G401.6 (cell line): ENCODE measurements at regions not wholly inside any gene's neighbourhood (a gene's known extent, or its start where the extent isn't known, plus 50 kb on each side); places are given as distances from the start of the nearest gene placed in this dataset.

ENCODE experiments used
- FAIRE-seq: peaks from 2 replicates; lab custom pipeline; 2012; peaks lifted over from hg19 to GRCh38; lab: Jason Lieb, UNC

DNA sequence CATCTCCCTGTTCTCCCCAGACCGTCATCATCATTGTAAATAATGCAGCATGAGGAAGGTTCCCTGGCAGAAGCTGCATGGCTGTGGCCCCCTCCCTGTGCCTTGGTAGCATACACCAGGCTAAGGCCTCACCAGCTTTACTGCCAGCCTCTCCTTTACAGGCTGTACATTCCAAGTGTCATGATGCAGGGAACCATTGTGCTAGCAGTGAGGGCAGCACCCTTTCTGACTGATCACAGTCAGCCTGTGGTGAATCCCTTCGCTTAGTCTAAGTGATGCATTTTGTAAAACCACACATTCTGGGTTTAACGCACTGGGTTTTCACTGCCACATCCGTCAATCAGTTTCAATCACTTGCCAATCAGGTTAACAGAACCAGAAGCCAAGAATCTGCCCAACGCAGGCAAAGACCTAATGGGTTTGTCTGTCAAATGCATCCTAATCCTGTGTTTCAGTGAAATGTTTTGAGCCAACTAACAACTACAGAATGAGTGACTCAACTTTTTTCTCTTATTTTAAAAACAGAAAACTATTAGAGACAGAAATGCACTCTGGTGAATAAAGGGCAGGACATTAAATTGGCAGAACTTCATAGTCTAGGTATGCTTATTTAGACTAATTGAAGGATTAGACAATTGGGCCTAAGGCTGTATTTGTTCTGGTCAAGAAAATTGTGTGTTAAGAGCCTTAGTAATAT is 225.9 kb upstream of the DPH6 start:
- FAIRE-seq = no peak

DNA sequence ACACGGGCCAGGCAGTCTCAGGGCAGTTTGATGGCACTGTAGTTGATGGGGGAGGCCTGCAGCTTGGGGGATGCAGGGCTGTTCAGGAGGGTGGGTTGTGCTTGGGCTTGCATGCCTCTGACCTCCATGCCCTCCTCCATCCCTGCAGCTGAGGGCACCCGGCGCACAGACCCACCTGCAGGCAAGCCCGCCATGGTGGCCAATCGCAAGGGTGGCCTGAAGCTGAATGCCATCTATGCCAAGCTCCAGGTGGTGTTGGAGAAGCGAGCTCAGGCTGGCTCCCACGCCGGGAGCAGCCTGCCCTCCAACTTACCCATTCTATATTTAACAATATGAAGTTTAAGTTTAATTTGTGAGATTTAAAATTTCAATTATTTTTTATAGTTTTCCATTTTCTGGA is 228.7 kb upstream of the DPH6 start:
- FAIRE-seq = no peak

DNA sequence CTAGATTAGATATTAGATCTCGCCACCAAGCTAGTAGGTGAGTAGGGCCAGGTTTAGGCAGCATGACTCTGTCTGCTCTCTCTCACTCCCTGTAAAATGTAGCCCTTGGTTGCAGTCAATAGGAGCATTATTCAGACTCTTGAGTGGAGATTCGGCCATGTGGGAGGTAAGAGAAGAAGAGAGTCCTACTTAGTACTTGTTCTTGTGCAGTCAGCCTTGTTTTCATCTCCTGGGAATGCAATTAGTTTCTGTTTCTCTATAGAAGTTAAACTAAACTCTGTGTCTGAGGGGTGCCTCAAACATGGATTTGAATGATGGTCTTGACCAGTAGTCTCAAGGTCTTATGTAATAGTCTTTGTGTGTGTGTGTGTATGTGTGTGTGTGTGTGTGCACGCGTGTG is 229.5 kb upstream of the DPH6 start:
- no peak for FAIRE-seq

DNA sequence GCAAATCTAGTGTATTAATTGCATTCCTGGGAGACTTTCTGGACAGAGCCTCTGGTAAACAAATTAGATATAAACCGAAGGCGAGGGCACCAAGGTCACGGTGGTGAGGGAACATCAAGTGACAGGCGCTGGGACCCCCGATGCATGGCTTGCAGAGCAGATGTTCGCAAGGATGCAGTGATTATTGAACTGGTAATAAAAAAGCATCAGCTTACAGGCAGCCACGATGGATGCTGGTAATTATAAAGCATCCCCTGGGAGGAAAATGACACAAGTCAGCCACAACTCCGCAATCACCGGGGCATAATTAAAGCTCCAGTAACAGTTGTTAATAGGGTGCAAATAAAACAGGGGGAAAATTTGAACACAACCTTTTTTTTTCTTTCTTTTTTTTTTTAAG is 231.1 kb upstream of the DPH6 start:
- FAIRE-seq = no peak

DNA sequence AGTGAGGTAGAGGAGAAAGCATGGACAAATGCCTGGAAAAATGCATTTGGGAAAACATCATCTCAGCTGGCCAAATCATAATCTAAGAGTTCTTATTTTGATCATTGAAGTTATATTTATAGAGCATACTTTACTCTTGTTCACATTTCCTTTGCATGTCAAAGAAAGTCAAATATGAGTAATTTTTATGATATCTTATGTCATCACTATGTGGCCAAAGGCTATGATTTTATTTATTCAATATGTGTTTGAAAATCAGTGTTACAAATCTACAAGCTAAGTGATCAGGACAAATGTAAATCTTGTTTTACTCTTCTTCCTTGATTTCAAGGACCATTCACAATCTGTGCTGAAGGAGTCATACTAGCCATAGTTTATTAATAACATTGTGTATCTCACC is 237.2 kb upstream of the DPH6 start:
- FAIRE-seq = no peak

- no peak for FAIRE-seq
Measured at GRCh38 chr15:35784745-35785144, 238.8 kb upstream of the DPH6 start.

DNA sequence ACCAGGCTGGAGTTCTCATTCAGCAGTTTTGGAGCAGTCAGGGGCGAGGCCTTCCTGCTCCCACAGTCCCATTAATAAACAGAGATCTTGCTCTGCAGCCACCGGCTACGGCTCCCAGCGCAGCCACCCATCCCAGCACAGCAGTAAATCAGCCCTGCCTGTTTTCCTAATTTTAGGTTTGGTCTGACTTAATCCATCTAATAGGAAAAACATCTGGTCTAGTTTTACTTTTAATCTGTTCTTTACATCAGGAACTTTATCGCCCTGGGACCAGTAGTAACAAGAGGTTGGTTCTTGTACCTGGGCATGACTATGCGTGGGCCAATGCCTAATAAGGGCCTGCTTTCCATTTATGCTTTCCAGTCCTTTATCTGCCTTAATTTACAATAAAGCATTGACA is 264.0 kb upstream of the DPH6 start:
- no peak for FAIRE-seq

DNA sequence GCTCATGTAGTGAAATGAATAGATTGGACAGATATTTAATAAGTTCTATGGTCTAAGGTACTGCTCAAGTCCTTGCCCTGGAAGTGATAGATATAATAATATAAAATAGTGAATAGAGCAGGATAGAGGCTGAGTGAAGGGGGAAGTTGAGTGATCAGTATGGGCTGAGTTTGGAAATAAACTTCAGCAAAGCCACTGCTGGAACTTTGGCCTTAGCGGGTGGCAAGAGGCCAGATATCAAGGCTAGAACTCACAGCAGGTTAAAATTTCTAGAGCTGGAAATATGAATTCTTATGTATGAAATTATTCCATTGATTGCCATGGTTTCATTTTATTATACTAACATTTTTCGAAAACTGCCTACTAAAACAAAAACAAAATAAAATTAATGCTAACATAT is 267.6 kb upstream of the DPH6 start:
- no peak for FAIRE-seq

- FAIRE-seq = no peak
Measured at GRCh38 chr15:35818846-35819245, 272.9 kb upstream of the DPH6 start.

DNA sequence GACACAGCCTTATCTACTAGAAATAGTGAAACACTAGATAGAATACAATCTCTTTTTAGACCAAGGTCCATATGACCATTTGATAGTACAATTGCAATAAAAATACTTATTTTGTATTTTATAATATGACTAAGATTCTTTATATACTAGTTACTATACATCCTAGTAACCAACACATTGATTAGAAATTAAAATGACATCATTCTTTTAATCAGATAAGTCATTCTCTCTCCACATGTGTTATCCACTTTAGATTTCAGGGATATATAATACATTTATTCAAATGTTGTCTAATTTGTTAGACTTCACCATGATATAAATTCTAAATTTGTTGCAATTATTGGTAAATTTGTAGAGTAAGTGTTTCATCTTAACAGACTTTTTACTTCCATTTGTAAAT is 276.2 kb upstream of the DPH6 start:
- FAIRE-seq = no peak

DNA sequence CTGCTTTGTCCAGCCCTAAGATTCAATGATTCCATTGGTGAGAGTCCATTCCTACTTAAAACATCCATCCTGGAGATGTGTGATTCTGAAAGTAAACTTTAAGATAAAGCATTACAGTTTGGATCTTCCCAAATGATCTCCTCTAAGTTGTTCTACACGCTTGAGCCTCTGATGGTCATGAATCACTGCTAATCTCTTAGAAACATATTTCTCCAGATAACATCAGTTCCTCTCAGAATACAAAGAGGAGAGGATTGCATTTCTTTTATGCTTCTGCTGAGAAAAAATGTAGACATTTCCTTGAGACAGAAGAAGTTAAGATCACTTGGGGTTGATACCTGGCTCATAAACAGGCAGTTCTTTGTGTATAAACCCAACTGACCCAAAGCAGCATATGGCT is 281.2 kb upstream of the DPH6 start:
- no peak for FAIRE-seq

DNA sequence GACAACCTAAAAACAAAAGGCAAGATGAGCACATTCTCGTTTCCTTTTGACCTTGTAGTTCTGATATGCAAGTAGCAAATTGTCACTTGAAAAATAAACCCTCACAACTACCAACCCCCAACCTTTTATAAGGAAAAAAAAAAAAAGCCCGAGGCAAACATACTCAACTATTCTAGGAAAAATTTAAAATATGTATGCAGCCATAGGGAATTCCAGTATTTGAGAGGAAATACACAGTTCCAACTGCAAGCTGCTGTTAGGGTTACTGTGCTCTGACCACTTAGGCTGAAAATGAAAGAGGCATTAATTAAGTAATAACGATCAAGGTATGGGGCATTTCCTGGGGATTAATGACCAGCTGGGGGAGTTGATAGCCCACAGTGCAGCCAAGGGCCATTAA is 281.9 kb upstream of the DPH6 start:
- no peak for FAIRE-seq

DNA sequence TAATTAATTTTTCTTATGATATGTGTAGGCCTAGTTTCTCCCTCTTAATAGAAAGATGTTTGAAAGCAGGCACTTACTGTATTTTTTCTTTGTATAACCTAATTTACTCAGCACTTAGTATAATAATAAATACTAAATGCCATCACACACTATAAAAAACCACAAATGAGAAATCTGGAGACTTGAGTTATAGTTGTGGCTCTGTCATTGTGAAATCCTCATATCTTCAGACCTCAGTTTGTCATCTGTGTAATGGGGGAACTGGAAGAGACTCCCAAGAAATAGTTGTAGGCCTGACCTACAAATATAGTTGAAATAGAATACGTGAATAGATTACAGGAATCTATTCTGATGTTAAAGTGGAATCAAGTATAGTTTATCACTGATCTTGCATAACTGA is 287.6 kb upstream of the DPH6 start:
- no peak for FAIRE-seq

GRCh38 chr15:35834216-35834830 is 288.4 kb upstream of the DPH6 start:
- FAIRE-seq = no peak

GRCh38 chr15:35834866-35835265 is 288.9 kb upstream of the DPH6 start:
- no peak for FAIRE-seq

DNA sequence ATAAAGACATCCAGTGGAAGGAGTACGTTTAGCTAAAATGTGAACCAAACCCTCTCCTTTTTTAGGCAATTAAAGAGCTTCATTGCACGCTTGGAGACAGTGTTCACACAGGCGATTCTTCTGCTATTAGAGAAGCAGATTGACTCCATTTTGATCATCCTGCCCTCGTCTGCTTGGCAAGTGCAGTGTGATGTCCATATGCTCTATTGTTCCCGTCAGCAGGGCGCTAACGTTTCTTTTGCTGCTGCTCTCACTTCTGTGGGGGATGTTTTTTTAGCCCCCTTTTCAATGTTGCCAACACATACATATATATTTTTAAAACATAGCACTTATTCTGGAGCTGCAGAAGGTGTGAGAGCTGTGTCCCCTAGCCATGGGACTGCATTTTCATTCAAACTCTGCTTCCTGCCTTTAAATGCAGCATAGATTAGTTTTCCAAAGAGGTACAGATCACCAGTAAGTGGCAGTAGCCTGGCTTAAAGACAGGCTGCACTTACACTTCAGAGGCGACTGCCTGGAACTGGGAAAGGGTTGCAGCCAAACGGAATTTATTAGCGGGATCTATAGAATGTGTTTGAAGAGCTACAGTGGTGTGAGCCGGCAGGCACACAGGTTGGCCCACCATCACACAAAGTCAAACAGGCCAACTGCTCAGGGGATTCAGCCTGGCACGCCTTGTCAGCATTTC is 292.6 kb upstream of the DPH6 start:
- FAIRE-seq = no peak

DNA sequence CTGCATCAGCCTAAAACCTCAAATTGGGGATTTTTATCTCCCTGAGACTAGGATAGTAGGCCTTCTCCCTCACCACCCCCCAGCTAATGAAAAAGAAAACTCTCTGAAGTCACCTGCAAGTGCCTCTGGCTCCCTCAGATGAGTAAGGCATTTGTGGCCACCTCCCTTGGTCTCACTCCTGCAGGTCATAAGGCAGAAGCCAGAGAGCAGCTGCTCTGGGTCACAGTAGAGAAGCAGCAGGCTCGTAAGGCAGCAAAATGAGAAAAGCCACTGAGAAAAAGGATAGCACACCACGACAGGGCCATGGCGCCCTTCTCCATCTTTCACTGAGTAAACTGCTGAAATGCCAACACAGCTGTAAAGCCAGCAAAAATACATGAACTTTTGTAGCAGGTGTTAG is 296.7 kb upstream of the DPH6 start:
- no peak for FAIRE-seq

DNA sequence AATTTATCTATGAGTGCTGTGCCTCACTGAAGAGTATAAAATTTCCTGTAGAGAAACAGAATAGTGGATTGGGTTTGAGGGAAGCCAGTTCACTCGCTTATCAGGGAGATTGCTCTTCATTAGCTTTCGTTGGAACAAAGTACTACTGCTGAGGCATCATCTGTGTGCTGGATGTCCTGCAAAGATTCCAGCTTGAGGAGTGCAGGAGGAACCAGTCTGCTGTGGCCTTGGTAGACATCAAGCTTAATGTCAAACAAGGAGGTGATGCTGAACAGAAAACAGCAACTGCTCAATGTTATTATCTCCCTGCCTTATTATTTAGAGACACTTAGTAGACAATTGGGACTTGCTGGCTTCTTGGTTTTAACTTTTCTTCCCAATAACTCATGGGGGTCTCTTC is 297.5 kb upstream of the DPH6 start:
- no peak for FAIRE-seq

DNA sequence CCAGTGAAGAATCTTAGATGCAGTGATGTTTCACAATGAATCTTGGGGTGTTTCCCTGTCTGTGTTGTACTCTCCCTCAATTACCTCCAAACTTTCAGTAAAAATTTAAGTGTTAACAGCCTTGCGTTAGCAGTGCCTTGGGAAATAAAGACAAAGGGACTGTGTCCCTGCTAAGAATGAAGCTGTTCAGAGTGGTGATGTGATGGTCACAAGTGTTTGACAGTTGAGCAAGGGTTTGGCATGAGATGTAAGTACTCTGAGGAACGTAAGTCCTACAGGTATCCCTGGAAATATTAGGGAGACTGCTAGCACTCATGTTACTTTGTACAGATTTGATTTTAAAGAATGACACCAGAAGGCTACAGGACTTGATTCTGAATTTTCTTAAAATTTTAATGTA is 304.3 kb upstream of the DPH6 start:
- FAIRE-seq = no peak

DNA sequence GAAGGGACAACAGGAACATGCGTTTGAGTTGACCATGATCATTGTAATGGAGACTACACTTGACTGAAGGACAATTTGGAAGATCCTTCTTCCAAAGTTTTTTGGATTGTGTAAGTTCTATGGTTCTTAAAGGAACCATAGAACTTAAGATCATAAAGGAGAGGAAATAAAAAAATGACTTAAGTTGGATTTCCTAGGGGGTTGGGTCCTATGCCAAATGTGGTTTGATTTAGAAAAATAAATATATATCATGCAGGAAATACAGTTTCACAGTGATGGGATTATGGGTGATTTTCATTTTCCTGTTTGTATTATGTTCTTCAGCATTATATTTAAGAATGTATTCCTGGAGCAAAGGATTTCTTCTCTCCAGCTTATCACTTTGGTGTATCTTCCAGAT is 305.5 kb upstream of the DPH6 start:
- FAIRE-seq = no peak

- no peak for FAIRE-seq
Measured at GRCh38 chr15:35852818-35853624, 307.1 kb upstream of the DPH6 start.

DNA sequence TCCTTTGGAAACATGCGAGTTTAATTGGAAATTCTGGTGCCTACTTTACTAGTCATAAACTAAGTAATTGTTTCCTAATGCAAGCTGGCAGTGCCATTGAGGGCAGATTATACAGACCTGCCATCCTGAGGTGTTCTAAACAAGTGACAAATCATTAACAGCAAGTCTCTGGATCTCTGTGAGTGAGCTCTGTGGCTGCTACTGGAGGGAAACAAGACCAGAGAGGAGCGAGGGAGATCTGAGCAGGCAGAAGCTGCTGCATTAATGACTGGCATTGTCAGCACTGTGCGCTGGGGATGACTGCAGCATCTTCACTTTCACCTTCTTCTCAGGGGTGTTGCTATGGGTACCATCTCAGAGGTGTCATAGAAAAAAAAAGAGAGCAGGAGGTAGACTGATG is 308.4 kb upstream of the DPH6 start:
- FAIRE-seq = no peak

DNA sequence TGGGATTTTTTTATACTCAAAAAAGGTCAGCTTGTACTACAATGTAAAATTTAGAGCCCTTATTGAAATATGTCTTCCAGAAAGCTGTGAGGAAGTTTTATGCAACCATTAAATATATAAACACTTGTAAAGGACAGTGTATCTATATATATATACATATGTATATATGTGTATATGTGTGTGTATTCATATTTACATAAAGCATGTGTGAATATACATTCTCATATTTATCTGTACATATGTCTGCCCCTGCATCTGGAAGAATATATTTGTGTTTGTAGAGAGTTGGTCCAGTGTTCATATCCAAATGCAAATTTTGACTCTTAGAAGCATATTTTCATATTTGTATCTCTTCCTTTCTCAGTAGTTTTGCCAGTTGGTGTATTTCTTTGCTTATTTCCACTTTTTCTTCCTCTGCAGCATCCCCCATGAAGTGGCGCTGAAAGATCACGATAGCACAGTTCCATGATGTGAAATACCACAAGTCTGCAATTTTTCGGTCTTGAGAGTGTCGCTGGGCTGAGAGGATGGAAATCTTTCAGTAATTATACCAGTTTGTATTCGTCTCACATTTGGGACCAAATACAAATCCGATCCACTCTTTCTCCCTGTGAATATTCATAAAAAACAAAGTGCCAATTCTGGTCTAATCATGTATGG is 311.7 kb upstream of the DPH6 start:
- FAIRE-seq = no peak
